ENCODE measurements at regions not wholly inside any gene's neighbourhood (a gene's known extent, or its start where the extent isn't known, plus 50 kb on each side); places are given as distances from the start of the nearest gene placed in this dataset.

- no peak for TF ChIP-seq RAD21 (IDR thresholded peaks at IDR 0.05; ENCODE audit: low read depth)
- TF ChIP-seq EP300 (IDR thresholded peaks at IDR 0.05; ENCODE audit: borderline replicate concordance) = no peak
- TF ChIP-seq TAF1 (IDR thresholded peaks at IDR 0.05; ENCODE audit: low read depth) = no peak
- TF ChIP-seq CREB1 (IDR thresholded peaks at IDR 0.05; ENCODE audit: low read depth) = no peak
- no peak for TF ChIP-seq ZBTB7A (IDR thresholded peaks at IDR 0.05; ENCODE audit: low read depth)
- no peak for TF ChIP-seq TEAD4 (IDR thresholded peaks at IDR 0.05)
- TF ChIP-seq FOXM1 (IDR thresholded peaks at IDR 0.05; ENCODE audit: borderline replicate concordance, low read depth) = no peak
- TF ChIP-seq YY1 (IDR thresholded peaks at IDR 0.05; ENCODE audit: low read depth) = no peak
- TF ChIP-seq NFIC (IDR thresholded peaks at IDR 0.05) = no peak
- TF ChIP-seq EGR1 (IDR thresholded peaks at IDR 0.05) = no peak
- TF ChIP-seq MAX (IDR thresholded peaks at IDR 0.05) = no peak
These were observed 126.9 kb upstream of the WSCD1 start for GRCh38 chr17:5943232-5943631.

Data from Ishikawa (cell line).